GM12873 (cell line): ENCODE measurements at regions not wholly inside any gene's neighbourhood (a gene's known extent, or its start where the extent isn't known, plus 50 kb on each side); places are given as distances from the start of the nearest gene placed in this dataset.

Source experiments
- CTCF ChIP-seq: IDR thresholded peaks from 2 replicates; pipeline ENCODE4 v1.5.1; 2012; ENCODE audit warnings: low read depth, mild to moderate bottlenecking, moderate library complexity, low read length, control low read depth; ENCODE audit not compliant: insufficient read depth; ENCODE audit errors: missing control alignments

DNA sequence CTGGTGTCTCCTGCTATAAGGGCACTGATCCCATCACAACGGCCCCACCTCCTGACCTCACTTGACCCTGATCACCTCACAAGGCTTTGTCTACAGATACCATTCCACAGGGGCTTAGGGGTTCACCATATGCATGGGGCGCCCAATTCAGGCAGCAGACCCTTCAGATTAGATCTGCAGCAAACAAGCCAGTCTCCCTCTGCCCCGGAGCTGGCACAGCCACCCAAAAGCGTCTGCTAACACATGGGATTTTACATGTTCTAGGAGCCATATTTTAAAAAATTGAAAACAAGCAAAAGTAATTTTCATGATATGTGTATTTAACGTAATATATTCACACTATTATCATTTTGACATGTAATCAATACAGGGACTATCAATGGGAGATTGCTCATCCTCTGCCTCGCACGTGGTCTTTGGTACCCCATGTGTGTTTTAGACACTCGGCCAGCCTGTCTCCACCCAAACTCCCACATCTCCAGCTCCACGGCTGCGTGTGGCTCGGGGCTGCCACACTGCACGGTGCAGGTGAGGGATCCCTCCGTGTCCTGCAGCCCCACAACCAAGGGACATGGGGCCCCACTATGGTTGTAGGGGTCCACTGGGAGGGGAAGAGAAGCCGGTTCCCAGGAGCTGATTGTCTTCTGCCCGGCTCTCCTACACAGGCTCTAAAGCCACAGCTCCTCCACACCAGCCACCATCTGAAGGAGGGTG lies 107.6 kb downstream of the RBFOX3 start:
- TF ChIP-seq CTCF = no peak

GRCh38 chr17:79501910-79502309 lies 108.9 kb downstream of the RBFOX3 start:
- TF ChIP-seq CTCF = no peak

GRCh38 chr17:79500745-79501618 lies 109.9 kb downstream of the RBFOX3 start:
- TF ChIP-seq CTCF = no peak

GRCh38 chr17:79498854-79499253 lies 112.0 kb downstream of the RBFOX3 start:
- TF ChIP-seq CTCF = no peak

- TF ChIP-seq CTCF = no peak
Observed at GRCh38 chr17:79497777-79498348, 113.0 kb downstream of the RBFOX3 start.

- TF ChIP-seq CTCF = no peak
Observed at GRCh38 chr17:79496422-79497005, 114.3 kb downstream of the RBFOX3 start.

DNA sequence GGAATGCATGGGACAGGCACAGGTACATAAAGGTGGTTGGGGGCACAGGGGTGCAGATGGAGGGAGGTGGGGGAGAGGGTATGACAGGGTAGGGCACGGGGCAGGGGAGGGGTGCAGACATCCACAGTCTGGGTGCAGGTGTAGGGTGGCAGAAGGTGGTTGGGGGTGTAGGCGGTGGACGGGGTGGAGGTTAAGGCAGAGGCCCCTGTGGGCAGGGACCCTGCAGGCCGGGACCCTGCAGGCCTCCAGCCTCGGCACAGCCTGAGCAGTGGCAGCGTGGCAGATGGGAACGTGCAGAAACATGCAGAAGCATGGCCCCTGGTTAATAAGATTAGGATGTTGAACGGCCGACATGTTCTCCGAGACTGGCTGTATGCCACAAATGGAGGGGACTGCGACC lies 115.2 kb downstream of the RBFOX3 start:
- TF ChIP-seq CTCF = no peak
